Panc1 (cell line): ENCODE measurements at regions not wholly inside any gene's neighbourhood (a gene's known extent, or its start where the extent isn't known, plus 50 kb on each side); places are given as distances from the start of the nearest gene placed in this dataset.

Source experiments
- ATAC-seq: fragments of 200-7000 bp; cut with Tn5 transposase; 2 replicates; pipeline ENCODE4 v1.9.1; 2020; ENCODE audit warnings: mild to moderate bottlenecking, moderate library complexity
- BruUV-seq: library from RNA; stranded (reverse); fragments of 400-500 nt; replicated peaks from 2 replicates; lab custom pipeline; 2021; lab: Mats Ljungman, UMichigan
- CTCF ChIA-PET: fragments of 300-600 bp; sonication (Branson Sonifier 250); formaldehyde crosslinking; loops from one replicate; lab custom pipeline; 2022; ENCODE audit warnings: antibody characterized with exemption; lab: Charles Lee
- POLR2A ChIA-PET: fragments of 300-600 bp; sonication (Branson Sonifier 250); formaldehyde crosslinking; loops from one replicate; lab custom pipeline; 2022; ENCODE audit warnings: antibody characterized with exemption; lab: Charles Lee
- DNase-seq: peaks from one replicate; pipeline ENCODE4 v3.0.0-alpha.2; 2010; ENCODE audit warnings: low read depth, low spot score
- H3K27ac ChIP-seq: 2 replicates; pipeline ENCODE4 v1.5.1; 2011; ENCODE audit warnings: mild to moderate bottlenecking, low read length, inconsistent platforms
- H3K27me3 ChIP-seq: fragments of 200-500 bp; sonication (Bioruptor generic); 2 replicates; pipeline ENCODE4 v1.6.0; 2014; ENCODE audit warnings: low read length, inconsistent platforms; ENCODE audit not compliant: control insufficient read depth, insufficient read depth
- H3K36me3 ChIP-seq: fragments of 200-500 bp; sonication (Bioruptor generic); 2 replicates; pipeline ENCODE4 v1.5.1; 2014; ENCODE audit warnings: inconsistent platforms, mild to moderate bottlenecking, low read length, moderate library complexity; ENCODE audit not compliant: control insufficient read depth, insufficient read depth
- H3K4me1 ChIP-seq: 2 replicates; pipeline ENCODE4 v1.5.1; 2011; ENCODE audit warnings: inconsistent platforms, mild to moderate bottlenecking, low read length, moderate library complexity; ENCODE audit not compliant: control insufficient read depth, insufficient read depth
- H3K4me3 ChIP-seq, 2 experiments: 2 replicates each; pipeline ENCODE4 v1.5.1; 2011 to 2012; ENCODE audit warnings: low read depth in 2 of 2, low read length in 2 of 2, mild to moderate bottlenecking in 2 of 2, inconsistent platforms in 1 of 2, moderate library complexity in 1 of 2
- H3K9me3 ChIP-seq: fragments of 200-500 bp; sonication (Bioruptor generic); 2 replicates; pipeline ENCODE4 v1.5.1; 2014; ENCODE audit warnings: low read depth, mild to moderate bottlenecking, inconsistent platforms, low read length, moderate library complexity; ENCODE audit not compliant: control insufficient read depth, insufficient read depth
- POLR2AphosphoS5 ChIP-seq: IDR thresholded peaks from 2 replicates; pipeline ENCODE4 v1.6.1; 2012; ENCODE audit warnings: mild to moderate bottlenecking, low read depth, low read length, moderate library complexity
- SIN3A ChIP-seq: IDR thresholded peaks from 2 replicates; pipeline ENCODE4 v1.6.1; 2012; ENCODE audit warnings: low read depth, mild to moderate bottlenecking, low read length, moderate library complexity, borderline replicate concordance; ENCODE audit not compliant: insufficient read depth
- TCF7L2 ChIP-seq: IDR thresholded peaks from 2 replicates; pipeline ENCODE4 v1.6.1; 2011; ENCODE audit warnings: mild to moderate bottlenecking, low read depth, low read length, inconsistent platforms
- in situ Hi-C: cut with HindIII; loops from 2 replicates; pipeline ENCODE4 v1.10.0; 2016; ENCODE audit warnings: low sequenced_read_pairs, low pct_unique_long_range_greater_than_20kb
- intact Hi-C: fragments of 100-400 bp; cut with micrococcal nuclease; formaldehyde crosslinking; loops from one replicate; pipeline ENCODE4 v1.10.0; 2022; ENCODE audit not compliant: unreplicated experiment
- TF ChIP-seq, protein P1 (sequence below): fragments of 450-650 bp; IDR thresholded peaks from 2 replicates; pipeline ENCODE4 v1.5.1; 2017; ENCODE audit warnings: mild to moderate bottlenecking
- TF ChIP-seq, protein P2 (sequence below), 2 experiments: IDR thresholded peaks; 2 replicates each; pipeline ENCODE4 v1.6.1; 2011 to 2012; ENCODE audit warnings: low read depth in 2 of 2, control low read depth in 1 of 2, low read length in 1 of 2, mild to moderate bottlenecking in 1 of 2, moderate library complexity in 1 of 2; ENCODE audit not compliant: insufficient read depth in 1 of 2

DNA sequence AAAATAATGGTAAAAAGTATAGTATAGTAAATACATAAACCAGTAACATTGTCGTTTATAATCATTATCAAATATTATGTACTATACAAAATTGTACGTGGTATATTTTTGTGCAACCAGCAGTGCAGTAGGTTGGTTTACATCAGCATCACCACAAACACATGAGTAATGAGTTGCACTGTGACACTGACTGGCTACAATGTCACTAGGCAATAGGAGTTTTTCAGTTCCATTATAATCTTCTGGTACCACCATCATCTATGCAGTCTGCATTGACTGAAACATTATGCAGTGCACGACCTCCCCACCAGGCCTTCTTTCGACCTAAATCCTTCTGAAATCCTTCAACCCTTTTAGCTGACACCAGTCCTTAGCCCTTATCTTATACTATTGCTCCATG lies 105.8 kb downstream of the SREK1 start:
- Histone ChIP-seq H3K27me3 (no peaks in the 10 kb centered on the region), H3K4me1 (no peaks in the 10 kb centered on the region), H3K36me3 (no peaks in the 10 kb centered on the region), H3K9me3 (no peaks in the 10 kb centered on the region), H3K4me3 (no peak overlapping the region), H3K27ac (no peak overlapping the region)
- intact Hi-C loops (no loop called here), in situ Hi-C loops (no loop called here)
- BruUV-seq = no TSS peak
- no peak for ATAC-seq
- no peak for DNase-seq
- no peak for TF ChIP-seq TCF7L2
- TF ChIP-seq, protein P1, sequence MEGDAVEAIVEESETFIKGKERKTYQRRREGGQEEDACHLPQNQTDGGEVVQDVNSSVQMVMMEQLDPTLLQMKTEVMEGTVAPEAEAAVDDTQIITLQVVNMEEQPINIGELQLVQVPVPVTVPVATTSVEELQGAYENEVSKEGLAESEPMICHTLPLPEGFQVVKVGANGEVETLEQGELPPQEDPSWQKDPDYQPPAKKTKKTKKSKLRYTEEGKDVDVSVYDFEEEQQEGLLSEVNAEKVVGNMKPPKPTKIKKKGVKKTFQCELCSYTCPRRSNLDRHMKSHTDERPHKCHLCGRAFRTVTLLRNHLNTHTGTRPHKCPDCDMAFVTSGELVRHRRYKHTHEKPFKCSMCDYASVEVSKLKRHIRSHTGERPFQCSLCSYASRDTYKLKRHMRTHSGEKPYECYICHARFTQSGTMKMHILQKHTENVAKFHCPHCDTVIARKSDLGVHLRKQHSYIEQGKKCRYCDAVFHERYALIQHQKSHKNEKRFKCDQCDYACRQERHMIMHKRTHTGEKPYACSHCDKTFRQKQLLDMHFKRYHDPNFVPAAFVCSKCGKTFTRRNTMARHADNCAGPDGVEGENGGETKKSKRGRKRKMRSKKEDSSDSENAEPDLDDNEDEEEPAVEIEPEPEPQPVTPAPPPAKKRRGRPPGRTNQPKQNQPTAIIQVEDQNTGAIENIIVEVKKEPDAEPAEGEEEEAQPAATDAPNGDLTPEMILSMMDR = no peak
- TF ChIP-seq, protein P2, sequence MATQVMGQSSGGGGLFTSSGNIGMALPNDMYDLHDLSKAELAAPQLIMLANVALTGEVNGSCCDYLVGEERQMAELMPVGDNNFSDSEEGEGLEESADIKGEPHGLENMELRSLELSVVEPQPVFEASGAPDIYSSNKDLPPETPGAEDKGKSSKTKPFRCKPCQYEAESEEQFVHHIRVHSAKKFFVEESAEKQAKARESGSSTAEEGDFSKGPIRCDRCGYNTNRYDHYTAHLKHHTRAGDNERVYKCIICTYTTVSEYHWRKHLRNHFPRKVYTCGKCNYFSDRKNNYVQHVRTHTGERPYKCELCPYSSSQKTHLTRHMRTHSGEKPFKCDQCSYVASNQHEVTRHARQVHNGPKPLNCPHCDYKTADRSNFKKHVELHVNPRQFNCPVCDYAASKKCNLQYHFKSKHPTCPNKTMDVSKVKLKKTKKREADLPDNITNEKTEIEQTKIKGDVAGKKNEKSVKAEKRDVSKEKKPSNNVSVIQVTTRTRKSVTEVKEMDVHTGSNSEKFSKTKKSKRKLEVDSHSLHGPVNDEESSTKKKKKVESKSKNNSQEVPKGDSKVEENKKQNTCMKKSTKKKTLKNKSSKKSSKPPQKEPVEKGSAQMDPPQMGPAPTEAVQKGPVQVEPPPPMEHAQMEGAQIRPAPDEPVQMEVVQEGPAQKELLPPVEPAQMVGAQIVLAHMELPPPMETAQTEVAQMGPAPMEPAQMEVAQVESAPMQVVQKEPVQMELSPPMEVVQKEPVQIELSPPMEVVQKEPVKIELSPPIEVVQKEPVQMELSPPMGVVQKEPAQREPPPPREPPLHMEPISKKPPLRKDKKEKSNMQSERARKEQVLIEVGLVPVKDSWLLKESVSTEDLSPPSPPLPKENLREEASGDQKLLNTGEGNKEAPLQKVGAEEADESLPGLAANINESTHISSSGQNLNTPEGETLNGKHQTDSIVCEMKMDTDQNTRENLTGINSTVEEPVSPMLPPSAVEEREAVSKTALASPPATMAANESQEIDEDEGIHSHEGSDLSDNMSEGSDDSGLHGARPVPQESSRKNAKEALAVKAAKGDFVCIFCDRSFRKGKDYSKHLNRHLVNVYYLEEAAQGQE (IDR thresholded peaks at IDR 0.05; ENCODE audit: insufficient read depth in 1 of 2, low read depth in 2 of 2, low read length in 1 of 2) = no peak
- no peak for TF ChIP-seq SIN3A
- TF ChIP-seq POLR2AphosphoS5 = no peak
- CTCF ChIA-PET = no interaction called here
- POLR2A ChIA-PET = no interaction called here

DNA sequence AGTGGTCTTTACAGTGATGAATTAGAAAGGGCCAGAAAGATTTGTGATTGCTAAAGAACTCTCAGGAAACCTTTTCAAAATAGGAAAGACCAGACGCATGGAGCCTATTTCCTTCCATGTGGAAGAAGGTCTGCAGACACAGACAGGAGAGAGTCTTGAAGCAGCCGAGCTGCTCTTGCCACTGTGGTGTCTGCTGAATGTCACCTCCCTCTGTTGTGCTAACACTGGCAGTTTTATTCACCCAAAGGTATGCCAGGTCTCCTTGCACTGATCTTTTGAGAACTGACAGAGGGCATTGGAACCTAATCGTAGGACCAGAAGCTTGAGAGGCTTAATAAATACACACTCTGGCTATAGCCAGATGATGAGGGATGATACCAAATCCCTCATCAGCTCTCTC lies 108.7 kb downstream of the SREK1 start:
- H3K9me3 ChIP-seq = no peaks in the 10 kb centered on the region
- no peaks in the 10 kb centered on the region for H3K36me3 ChIP-seq
- H3K4me1 ChIP-seq = no peaks in the 10 kb centered on the region
- H3K27ac ChIP-seq = no peak overlapping the region
- no peak for ATAC-seq
- ChIA-PET CTCF (no interaction called here), POLR2A (no interaction called here)
- intact Hi-C loops = no loop called here
- H3K27me3 ChIP-seq = no peaks in the 10 kb centered on the region
- no TSS peak for BruUV-seq
- in situ Hi-C loops = no loop called here
- H3K4me3 ChIP-seq = no peak overlapping the region
- TF ChIP-seq POLR2AphosphoS5 = no peak
- TF ChIP-seq, protein P2 (IDR thresholded peaks at IDR 0.05; ENCODE audit: insufficient read depth in 1 of 2, low read depth in 2 of 2, low read length in 1 of 2) = no peak
- TF ChIP-seq TCF7L2 = no peak
- TF ChIP-seq SIN3A = no peak
- TF ChIP-seq, protein P1 = no peak
- no peak for DNase-seq
